Activated effector memory CD4-positive, alpha-beta T cell treated with Interleukin-2 at 50 U/mL for 16 hours (primary cell): ENCODE measurements at regions not wholly inside any gene's neighbourhood (a gene's known extent, or its start where the extent isn't known, plus 50 kb on each side); places are given as distances from the start of the nearest gene placed in this dataset.
"Not testable (repeated sequence)": the region's sequence is repeated elsewhere in the genome, so short reads cannot be mapped to it uniquely, and the experiment has no call there.

Experiments used
- DNase-seq: peaks from one replicate; pipeline ENCODE4 v3.0.0-alpha.2; 2020

GRCh38 chr1:143574891-143575520, 396.8 kb downstream of the FAM72C start:
- DNase-seq = no peak

DNA sequence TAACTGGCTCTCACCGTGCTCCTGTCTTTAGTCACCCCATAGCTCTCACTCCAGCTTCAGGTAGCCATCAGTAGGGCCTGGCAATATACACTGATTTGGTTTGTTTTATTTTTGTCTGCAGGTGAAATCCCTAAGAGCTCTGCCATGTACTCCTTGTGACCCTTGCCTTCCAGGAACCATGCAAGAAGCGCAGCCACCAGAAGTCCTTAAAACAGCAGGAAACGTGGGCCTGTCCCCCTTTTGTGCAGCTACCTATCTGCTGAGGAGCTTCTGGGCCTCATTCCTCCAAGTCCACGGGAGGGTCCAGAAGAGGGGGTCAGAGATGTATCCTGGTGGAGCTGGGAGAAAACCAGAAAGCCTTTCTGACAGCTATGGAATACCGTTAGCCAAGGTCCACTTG, 399.1 kb downstream of the FAM72C start:
- not testable (repeated sequence) for DNase-seq

DNA sequence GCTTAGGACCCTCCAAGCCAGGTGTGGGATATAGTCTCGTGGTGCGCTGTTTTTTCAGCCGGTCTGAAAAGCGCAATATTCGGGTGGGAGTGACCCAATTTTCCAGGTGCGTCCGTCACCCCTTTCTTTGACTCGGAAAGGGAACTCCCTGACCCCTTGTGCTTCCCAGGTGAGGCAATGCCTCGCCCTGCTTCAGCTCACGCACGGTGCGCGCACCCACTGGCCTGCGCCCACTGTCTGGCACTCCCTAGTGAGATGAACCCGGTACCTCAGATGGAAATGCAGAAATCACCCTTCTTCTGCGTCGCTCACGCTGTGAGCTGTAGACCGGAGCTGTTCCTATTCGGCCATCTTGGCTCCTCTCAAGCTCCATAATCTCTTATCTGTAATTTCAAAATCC, 408.0 kb downstream of the FAM72C start:
- not testable (repeated sequence) for DNase-seq

DNA sequence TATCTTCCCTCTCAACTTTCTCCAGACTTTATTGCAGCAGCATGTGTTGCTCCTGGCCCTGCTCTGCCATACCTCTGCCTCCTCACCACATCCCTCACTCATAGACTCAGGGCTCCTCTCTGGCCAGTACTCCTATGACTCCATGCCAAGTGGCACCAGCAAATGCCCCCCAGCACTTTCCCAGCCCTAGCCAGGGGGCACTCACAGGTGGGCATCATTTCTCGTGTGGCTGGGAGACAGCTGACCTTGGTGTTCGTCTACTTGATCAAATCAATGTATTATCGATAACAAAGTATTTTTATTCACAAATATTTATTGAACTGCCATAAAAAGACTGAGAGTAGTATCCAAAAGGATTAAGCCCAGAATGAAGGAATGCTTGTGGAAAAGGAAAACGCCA, 418.2 kb downstream of the FAM72C start:
- DNase-seq = no peak

- DNase-seq = not testable (repeated sequence)
Measured at GRCh38 chr1:143504703-143505102, 467.1 kb downstream of the FAM72C start.

GRCh38 chr1:143504080-143504479, 467.7 kb downstream of the FAM72C start:
- DNase-seq = not testable (repeated sequence)

DNA sequence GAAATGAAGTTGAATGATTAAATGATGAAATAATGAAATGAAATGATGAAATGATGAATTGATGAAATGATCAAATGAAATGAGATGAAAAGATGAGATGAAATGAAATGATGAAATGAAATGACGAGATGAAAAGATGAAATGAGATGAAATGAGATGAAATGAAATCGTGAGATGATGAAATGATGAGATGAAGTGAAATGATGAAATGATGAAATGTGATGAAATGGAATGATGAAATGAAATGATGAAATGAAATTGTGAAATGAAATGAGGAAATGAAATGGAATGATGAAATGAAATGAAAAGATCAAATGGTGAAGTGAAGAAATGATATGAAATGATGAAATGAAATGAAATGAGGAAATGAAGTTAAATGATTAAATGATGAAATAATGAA, 468.7 kb downstream of the FAM72C start:
- DNase-seq = not testable (repeated sequence)

GRCh38 chr1:143502038-143502437, 469.7 kb downstream of the FAM72C start:
- not testable (repeated sequence) for DNase-seq

DNA sequence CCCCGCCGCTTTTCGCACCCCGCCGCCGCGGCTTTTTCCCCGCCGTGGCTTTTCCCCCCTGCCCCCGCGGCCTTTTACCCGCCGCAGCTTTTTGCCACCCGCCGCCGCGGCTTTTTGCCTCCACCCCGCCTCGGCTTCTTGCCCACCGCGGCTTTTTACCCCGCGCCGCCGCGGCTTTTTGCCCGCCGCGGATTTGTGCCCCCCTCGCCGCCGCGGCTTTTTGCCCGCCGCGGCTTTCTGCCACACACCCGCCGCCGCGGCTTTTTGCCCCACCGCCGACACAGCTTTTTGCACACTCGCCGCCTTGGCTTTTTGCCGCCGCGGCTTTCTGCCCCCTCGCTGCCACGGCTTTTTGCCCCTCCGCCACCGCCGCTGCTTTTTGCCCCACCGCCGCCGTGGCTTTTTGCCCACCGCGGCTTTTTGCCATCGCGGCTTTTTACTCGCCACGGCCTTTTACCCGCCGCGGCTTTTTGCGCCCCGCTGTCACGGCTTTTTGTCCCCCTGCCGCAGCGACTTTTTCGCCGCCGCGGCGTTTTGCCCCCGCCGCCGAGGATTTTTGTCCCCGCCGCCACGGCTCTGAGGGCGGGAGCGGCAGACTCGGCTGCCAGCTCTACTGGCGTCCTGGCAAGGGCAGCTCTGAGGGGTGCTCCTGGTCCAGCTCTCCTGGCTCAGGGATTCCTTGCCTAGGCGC, 473.6 kb downstream of the FAM72C start:
- not testable (repeated sequence) for DNase-seq

DNA sequence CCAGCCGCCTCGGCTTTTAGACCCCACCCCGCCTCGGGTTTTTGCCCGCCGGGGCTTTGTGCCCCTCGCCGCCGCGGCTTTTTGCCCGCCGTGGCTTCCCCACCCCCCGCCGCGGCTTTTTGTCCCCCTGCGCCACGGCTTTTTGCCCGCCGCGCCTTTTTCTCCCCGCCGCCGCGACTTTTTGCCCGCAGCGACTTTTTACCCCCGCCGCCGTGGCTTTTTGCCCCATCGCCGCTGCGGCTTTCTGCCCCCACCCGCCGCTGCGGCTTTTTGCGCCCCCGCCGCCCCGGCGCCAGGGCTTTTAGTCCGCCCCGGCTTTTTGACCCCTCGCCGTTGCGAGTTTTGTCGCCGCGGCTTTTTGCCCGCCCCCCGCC, 474.4 kb downstream of the FAM72C start:
- DNase-seq = no peak

DNA sequence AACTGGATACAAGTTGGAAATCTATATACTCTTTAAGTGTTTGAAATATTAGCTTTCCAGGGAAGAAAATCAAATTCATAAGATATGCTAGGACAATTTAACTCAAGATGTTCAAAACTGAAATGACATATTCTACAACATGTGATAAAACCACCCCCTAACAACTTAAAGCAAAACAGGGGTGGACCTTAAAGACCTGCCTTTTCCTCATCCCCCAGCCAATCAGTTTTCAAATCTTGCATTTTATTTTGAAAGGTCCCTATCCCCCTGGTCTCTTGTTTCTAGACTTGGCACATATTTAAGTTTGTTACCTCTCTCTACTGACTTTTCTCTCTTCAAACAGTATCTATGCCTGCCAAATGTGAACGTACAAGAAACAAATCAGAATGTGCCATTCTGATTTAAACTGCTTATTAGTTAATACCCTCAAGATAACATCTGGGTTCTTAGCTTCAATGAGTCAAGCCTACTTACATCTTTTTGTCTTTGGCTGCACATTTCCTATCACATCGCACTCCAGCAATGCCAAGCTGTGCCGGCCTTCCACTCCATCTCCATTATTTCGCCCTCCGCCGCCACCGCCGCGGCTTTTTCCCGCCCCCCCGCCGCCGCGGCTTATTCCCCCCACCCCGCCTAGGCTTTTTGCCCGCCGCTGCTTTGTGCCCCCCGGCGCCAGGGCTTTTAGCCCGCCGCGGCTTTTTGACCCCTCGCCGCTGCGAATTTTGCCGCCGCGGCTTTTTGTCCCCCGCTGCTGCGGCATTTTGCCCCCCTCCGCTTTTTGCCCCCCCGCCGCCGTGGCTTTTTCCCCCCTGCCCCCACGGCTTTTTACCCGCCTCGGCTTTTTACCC, 475.0 kb downstream of the FAM72C start:
- DNase-seq = not testable (repeated sequence)
